NCI-H2081 treated with DMSO at 0.1 percent for 48 hours (cell line): ENCODE measurements at regions not wholly inside any gene's neighbourhood (a gene's known extent, or its start where the extent isn't known, plus 50 kb on each side); places are given as distances from the start of the nearest gene placed in this dataset.
"Not testable (repeated sequence)": the region's sequence is repeated elsewhere in the genome, so short reads cannot be mapped to it uniquely, and the experiment has no call there.

ENCODE experiments used
- DNase-seq: peaks from one replicate; lab custom pipeline; 2025; lab: John Stamatoyannopoulos, UW

DNA sequence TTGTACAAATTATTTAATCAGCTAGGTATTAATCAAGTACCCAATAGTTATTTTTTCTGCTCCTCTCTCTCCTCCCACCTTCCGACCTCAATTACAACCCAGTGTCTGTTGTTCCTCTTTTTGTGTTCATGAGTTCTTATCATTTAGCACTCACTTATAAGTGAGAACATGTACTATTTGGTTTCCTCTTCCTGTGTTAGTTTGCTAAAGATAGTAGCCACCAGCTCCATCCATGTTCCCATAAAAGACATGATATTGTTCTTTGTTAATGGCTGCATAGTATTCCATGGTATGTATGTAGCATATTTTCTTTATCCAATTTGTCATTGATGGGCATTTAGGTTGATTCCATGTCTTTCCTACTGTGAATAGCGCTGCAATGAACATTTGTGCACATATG lies 652.8 kb upstream of the CITED2 start:
- no peak for DNase-seq

DNA sequence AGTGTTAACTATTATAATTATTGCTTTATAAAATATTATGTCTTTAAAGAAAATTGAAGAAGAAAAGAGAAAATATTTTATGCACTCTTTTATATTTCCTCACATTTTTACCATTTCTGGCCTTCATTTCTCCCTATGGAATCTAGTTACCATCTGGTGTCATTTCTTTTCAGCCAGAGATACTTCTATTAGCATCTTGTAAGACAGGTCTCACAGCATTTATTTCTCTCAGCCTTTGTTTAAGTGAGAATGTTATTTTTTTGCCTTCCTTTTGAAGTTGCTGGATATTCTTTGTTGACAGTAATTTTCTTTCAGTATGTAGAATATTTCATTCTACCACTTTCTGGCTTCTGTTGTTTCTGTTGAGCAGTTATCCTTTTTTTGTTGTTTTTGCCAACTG lies 652.1 kb upstream of the CITED2 start:
- no peak for DNase-seq

DNA sequence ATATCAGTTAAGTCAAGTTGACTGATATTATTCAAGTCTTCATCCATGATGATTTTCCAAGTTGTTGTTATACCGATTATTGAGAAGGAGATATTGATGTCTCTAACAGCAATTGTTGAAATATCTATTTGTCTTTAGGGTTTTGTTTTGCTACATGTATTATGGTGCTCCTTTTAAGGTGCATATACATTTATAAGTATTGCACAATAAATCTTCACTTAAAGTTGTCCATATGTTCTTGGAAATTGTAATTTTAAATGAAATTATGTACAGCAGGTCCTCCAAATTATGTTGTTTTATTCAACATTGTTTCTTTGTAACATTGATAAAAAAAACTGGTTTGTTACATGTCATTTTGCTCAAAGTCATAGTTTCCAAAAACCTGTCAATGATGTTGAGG lies 650.7 kb upstream of the CITED2 start:
- DNase-seq = no peak

DNA sequence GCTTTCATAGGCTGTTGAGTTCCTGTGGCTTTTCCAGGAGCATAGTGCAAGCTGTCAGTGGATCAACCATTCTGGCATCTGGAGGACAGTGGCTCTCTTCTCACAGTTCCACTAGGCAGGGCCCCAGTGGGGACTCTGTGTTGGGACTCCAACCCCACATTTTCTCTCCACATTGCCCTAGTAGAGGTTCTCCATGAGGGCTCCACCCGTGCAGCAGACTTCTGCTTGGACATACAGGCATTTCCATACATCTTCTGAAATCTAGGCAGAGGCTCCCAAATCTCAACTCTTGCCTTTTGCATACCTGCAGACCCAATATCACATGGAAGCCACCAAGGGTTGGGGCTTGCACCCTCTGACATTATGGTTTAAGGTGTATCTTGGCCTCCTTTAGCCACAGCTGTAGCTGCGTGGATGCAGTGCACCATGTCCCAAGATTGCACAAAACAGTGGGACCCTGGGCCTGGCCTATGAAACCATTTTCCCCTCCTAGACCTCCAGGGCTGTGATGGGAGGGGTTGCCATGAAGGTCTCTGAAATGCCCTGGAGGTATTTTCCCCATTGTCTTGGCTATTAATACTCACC lies 645.9 kb upstream of the CITED2 start:
- no peak for DNase-seq

DNA sequence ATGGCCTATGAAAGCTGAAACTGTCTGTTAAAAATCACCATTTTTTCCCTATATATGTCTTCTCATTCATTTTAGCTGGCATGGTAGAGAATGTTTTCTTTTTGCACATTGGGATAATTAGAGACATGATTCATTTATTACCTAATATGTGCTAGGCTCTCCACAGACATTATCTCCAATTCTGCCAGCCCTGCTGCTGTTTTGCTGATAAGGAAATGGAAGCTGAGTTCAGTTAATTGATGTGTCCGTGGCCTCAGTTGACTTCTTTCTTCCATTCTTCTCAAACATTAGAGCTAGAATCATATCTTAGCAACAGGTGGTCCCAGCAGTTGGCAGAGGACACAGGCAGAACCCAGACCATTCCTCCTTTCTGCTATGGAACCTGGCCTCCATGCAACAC lies 644.1 kb upstream of the CITED2 start:
- DNase-seq = no peak

DNA sequence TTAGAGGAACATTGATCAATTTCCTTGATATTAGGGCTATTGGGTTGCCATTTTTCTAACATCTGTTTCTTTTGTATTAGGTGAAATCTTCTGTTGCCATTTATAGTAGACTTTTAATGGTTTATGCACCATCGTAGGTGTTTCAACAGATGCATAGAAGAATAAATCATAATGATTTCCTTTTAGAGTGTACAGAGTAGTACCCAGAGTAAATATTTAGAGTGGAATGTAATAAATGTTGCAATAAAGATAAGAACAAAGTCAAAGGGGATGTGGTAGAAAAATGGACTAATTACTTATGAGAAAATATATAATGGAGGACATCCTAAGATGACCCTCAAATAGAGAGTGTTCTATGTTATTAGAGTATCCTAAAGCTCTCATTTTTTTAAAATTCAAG lies 643.0 kb upstream of the CITED2 start:
- no peak for DNase-seq

DNA sequence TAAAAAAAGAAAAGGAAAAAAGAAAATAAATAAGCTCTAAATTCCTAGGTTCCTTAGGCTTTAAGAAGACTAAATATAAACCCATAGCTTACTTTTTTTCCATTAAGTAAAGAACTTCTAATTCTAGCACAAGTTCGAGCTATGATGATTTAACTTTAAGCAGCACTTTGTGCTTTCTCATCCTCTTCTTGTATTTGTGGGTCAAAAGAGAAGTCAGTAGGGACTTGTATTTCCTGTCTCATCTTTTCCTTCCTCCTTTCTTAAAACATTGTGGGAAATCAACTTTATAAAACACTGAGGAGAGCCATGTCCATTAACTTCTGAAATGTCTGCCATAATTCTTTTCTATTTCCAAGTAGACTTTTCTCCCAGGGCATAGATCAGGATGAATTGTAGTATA lies 637.7 kb upstream of the CITED2 start:
- DNase-seq = no peak

DNA sequence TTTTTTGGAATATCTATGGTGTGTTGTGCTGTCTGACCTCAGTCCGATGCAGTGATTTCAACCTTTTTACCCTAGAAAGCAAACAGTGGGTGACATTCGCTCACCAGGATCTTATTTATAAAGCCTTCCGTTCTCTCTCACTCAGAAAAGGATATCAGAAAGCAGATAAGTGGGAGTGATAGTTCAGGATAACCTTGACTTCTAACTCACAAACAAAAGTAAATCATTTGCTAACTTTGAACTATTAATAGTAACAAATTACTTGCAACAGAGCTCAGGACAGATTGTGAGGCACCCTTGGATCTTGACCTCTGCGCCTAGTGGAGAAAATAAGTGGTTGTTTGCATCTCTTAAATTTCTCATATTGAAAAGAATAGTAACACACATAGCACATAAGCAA lies 637.1 kb upstream of the CITED2 start:
- DNase-seq = no peak

DNA sequence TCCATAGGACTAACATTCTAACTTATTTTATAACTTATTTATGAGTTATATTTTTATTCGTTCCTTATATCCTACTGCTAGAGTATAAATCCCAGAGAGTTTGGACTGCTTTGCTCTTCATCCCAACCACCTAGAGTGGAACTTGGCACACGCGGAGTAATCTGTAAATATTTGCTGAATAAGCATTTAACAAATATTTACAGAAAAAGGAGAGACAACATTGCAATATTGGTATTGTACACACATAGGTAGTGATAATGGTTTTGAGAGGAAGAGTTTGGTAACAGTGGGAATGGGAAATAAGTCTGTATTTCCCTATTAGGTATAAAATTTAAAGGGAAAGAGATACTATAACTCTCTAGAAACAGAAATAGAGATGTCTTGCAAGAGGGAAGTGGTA lies 634.8 kb upstream of the CITED2 start:
- no peak for DNase-seq

DNA sequence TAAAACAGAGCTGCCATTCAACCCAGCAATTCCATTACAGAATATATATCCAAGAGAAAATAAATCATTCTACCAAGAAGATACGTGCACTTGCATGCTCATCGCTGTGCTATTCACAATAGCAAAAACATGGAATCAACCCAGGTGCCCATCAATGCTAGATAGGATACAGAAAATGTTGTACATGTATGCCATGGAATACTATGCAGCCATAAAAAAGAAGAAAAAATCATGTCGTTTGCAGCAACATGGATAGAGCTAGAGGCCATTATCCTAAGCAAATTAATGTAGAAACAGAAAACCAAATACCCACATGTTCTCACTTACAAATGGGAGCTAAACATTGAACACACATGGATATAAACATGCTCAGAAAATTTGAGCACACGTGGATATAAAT lies 633.1 kb upstream of the CITED2 start:
- no peak for DNase-seq

DNA sequence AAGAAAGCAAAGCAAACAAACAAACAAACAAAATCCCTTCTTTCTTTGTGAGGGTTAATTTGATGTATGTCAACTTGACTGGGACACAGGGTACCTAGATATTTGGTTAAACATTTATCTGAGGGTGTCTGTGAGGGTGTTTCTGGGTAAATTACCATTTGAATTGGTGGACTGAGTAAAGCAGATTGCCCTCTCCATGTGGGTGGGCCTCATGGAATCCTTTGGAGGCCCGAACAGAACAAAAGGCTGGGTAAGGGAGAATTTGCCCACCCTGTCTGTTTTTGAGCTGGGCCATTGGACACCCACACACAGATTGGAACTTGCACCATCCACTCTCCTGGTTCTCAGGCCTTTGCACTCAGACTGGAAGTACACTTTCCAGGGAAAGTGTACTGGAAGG lies 628.8 kb upstream of the CITED2 start:
- no peak for DNase-seq

DNA sequence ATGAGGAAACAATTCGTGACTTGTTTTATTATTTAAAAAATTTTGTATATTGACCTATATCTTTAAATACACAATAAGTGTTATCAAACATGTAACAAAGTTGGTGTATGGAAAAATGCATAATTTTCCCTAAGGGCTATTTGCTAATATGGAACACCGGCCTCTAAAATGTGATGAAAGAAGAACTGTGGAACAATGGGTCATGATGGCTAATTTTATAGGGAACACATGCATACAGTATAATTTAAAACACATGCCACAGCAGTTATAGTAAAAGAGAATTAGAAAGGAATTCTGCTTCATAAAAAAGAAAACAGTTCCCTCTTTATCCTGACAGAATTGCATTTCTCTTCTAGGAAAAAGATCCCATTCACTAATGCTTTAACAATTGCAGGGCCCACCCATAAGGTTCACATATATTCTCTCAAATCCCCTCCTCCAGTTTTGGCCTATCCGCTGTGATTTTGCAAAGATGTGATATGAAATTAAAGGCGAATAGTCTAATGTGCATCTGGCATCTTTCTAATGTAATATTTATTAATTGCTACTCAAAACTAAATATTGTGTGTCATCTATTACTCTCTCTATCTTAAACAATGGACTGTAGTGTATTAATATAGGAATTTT lies 628.1 kb upstream of the CITED2 start:
- DNase-seq = no peak

DNA sequence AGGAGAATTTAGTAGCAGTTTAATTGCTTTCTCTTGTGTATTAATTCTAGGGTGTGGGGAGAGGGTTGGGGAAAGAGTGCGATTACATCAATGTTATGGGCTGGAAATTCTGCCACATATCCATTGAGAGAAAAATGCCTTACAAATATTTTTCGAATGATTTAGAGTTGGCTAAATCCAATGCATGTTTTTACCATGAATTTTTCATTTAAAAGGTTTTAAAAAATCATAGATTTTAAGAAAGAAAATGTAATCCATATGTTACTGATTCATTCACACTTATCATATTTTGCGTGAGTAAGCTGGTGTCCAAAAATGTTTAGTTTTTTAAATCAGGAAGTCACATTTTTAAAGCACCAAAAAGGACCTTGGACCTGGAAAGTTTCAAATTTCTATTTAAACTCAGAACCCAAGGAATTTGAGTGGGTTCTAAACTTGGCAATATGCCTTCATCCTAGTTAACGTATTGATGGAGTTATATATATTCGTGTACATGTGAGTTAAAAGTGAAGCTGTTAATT lies 627.4 kb upstream of the CITED2 start:
- DNase-seq = no peak

DNA sequence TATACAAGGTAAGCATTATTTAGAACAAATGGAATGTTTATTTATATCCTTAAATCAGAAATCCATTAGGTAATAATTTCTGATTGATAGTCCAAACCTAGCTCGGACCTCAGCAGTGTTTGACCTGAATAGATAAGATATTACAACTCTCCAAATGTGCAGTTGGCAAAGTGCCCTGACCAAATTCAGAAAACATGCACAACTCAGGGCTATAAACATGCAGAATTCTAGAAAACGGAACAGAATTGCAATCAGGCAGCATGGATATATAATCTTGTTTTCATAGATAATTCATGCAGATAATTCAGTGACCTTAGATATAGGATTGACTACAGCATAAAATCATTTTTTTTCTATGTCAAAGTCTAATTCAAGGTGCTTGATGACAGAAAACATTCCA lies 626.6 kb upstream of the CITED2 start:
- DNase-seq = no peak

DNA sequence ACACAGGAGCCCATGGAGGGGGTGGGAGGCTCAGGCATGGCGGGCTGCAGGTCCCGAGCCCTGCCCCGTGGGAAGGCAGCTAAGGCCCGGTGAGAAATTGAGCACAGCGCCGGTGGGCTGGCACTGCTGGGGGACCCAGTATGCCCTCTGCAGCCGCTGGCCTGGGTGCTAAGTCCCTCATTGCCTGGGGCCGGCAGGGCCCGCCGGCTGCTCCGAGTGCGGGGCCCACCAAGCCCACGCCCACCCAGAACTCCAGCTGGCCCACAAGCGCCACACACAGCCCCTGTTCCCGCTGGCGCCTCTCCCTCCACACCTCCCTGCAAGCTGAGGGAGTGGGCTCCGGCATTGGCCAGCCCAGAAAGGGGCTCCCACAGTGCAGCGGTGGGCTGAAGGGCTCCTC lies 625.2 kb upstream of the CITED2 start:
- not testable (repeated sequence) for DNase-seq

DNA sequence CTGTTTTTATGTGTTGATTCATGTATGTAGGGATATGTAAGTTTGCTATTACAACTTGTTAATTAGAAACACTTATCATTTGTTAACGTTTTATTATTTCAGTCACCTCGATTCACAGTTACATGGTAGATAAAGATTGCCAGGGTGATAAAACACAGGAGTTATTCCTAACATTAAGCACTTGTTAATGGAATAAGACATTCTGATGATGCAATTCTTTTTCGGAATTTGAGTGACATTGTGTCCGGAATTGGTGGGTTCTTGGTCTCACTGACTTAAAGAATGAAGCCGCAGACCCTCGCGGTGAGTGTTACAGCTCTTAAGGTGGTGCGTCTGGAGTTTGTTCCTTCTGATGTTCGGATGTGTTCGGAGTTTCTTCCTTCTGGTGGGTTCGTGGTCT lies 624.0 kb upstream of the CITED2 start:
- DNase-seq = not testable (repeated sequence)

DNA sequence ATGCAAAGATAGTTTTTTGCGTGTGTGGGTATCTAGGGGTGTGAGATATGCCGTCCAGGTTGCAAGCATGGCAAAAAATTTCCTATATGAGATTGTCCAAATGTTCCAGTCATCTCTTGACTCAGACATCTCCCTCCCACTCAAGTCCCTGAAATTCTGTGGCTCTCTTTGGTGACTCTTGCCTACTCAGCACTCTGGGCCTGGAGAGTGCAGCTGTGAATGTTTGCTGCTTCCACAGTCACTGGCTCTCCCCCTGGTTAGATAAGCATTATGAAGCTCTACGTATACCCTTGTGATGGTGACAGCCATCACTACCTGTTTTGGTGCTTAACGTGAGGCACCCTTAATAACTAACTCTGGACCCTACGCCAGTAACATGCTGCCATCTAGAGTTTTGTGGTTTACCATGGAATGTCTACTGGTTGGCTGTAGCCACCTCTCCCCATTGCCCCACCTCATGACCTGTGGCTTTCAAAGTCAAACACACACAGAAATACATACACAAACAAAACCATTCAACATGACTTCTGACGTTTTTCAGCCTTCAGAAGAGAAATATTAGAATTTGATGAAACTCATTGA lies 621.9 kb upstream of the CITED2 start:
- DNase-seq = no peak

DNA sequence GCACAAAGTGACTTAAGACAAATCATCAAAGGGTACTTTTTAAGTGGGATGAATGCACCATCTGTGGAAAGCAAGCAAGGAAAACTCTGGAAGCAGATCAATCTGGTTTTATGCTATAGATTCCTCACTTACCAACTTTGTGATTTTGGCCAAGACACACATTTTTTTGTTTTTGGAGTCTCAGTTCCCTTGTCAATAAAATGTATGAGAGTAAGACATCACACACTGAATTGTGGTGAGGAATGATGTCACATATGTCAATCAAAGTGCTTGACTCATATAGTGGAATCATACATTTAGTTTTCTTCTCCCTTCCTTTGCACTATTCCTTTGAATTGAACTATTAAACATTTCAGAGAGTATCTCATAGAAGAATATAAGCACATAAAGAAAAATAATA lies 620.5 kb upstream of the CITED2 start:
- no peak for DNase-seq

DNA sequence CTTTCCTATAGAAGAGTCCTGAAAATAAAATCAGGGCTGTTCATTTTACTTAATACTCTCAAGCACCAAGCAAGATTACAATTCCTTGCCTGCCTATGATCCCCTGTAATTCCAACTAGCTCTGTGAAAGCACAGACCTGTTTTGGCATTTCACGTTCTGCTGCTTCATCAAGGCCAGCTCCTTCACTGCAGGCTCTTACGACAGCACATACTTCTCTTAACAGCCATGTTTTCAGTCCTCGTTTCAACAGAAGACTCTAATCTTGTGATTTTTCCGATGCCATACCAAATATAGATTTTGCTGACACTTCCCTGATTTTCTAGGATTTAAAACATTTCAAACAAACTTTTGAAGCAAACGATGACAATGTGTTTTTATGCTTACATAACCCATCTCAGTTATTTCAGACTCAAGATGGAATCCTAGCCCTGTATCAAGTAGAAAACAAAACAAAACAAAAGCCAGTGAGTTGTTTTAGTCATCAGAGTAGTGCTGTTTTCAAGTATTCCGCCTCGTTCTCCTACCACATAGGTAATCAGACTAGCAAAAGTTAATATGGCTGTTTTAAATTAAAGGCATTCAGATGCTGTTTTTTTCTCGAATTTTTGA lies 616.5 kb upstream of the CITED2 start:
- DNase-seq = no peak

DNA sequence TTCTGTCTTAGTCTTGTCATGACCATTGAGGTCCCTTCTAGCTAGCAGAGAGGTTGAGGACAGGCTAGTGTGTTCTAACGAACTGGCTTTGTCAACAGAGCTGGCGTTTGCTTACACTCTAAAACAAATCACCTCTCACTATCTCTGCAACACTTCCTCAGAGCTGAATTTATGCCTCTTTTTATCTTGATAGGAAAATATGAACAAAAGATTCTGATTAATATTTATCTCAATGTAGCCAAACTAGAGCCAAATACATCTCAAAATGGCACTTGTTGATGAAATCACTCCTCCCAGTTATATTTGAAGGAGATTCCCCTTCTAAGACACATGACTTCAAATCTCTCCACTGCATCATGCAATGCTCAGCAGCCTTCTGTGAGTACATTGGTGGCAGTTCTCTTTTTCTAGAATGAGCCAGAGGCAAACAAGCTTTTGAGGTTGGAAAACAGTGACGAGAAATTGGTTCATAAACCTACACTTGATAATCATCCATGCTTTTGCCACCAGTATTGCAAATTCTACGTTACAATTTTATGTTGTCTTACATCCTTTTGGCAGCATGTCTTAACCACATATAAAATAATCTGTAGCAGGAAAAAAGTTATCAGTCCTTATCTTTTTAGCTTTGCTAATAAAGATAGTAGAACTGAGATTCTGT lies 615.7 kb upstream of the CITED2 start:
- no peak for DNase-seq

DNA sequence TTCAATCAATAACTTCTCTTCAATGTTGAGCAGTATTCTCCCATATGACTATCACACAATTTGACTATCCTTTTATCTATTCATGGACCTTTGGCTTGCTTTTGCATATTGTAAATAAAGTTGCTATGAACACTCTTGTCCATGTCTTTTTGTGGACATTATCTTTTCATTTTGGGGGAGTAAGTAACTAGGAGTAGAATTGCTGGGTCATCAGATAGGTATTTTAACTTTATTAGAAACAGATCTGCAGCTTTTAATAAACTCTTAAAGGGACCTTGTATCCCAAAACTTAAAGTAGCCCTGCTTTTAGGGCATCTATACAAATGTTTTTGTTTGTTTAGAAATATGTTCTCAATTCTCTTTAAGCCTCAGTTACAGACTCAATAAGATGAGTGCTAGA lies 614.2 kb upstream of the CITED2 start:
- no peak for DNase-seq

DNA sequence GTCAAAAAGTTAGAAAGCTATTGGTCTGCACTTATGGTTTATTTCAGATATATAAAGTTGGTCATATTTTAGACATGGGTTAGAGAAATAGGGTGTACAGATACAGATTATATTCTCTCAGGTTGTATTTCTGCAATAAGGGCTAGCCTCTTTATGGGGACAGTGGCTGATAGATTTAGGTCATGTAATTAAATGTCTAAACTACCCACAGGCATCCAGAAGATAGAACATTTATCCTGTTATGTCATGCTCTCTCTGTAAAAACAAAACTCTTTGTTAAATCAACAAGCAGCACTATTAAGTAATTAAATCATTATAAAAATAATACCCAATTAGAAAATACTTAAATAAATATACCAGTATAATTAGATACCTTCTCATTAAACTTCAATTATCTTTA lies 612.6 kb upstream of the CITED2 start:
- DNase-seq = no peak
